ENCODE measurements at regions not wholly inside any gene's neighbourhood (a gene's known extent, or its start where the extent isn't known, plus 50 kb on each side); places are given as distances from the start of the nearest gene placed in this dataset.

DNA sequence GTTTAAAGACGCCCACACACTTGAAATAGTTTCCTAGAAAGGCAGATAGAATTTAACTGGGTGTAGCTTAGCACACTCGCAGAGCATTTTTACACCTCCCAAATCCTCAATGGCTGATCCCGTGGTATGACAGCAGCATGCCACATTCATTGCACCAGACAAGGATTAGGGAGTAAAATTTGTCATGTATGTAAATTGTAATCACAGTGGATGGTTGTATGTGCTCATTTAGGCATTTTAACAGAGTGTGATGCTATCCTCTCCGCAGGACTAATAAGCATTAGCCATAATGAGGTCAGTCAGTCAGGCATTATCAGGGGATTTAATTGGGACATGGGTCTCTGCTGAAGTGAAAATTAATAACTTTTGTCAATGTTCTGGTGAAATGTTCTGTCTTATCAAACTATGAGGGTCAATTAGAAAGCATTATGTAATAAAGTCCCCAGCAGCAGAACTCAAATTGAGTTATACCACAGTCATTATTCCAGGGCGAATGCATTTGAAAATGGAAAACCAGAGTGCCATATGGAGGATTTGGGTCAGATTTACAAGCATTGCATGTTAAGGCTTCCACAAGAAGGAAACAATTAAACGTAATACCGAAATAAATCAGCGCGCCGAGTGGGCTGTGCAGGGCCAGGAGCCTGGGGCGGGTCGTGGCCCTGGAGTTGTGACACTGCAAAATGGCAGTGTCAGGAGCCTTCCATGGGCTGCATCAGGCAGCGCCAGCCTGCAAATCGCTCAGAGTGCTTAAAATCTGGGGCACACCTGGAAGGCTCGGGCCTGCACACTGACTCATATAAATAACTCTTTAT, 602.2 kb downstream of the BNC2 start:
- Histone ChIP-seq H3K79me2 (ENCODE audit: low read length) (no peaks in the 10 kb centered on the region), H3K4me2 (ENCODE audit: low read length) (no peak overlapping the region), H4K20me1 (ENCODE audit: insufficient read depth, low read length) (no peaks in the 10 kb centered on the region), H3K9ac (ENCODE audit: low read length) (no peak overlapping the region), H3K4me1 (ENCODE audit: low read length) (peaks cover 3% of the 10 kb centered on the region; the same call in 1 of the 2 replicates), H3K27me3 (ENCODE audit: low read depth, low read length) (no peaks in the 10 kb centered on the region), H3K36me3 (replicated peaks; ENCODE audit: low read depth, low read length) (no peaks in the 10 kb centered on the region), H3K9me3 (ENCODE audit: insufficient read depth, low read length) (no peaks in the 10 kb centered on the region), H3K4me3 (ENCODE audit: low read length) (no peak overlapping the region), H2AFZ (ENCODE audit: low read depth, low read length) (no peak overlapping the region), H3K27ac (ENCODE audit: low read length) (no peak overlapping the region)
- no peak for TF ChIP-seq EZH2phosphoT487 (IDR thresholded peaks at IDR 0.05; ENCODE audit: low read depth)
- TF ChIP-seq, protein P1, sequence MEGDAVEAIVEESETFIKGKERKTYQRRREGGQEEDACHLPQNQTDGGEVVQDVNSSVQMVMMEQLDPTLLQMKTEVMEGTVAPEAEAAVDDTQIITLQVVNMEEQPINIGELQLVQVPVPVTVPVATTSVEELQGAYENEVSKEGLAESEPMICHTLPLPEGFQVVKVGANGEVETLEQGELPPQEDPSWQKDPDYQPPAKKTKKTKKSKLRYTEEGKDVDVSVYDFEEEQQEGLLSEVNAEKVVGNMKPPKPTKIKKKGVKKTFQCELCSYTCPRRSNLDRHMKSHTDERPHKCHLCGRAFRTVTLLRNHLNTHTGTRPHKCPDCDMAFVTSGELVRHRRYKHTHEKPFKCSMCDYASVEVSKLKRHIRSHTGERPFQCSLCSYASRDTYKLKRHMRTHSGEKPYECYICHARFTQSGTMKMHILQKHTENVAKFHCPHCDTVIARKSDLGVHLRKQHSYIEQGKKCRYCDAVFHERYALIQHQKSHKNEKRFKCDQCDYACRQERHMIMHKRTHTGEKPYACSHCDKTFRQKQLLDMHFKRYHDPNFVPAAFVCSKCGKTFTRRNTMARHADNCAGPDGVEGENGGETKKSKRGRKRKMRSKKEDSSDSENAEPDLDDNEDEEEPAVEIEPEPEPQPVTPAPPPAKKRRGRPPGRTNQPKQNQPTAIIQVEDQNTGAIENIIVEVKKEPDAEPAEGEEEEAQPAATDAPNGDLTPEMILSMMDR (IDR thresholded peaks at IDR 0.05; ENCODE audit: low read depth, low read length): no peak

DNA sequence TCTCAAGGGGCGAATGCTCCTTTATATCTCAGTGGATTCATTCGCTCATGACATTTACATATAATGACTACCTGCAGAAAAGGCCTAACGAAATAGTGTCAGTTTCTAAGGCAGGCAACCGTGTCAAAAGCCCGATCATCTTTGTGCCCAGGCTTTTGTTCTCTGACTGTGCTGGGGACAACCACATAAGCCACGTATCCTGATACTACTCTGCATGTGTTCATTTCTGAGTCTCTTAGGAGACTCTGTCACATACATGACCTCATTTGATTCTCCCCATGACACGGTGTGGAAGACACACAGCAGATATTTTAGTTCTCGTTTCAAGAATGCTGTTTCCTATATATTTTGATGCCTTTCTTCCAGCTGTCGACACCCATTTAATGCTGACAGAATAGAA, 598.5 kb downstream of the BNC2 start:
- Histone ChIP-seq H3K36me3 (replicated peaks; ENCODE audit: low read depth, low read length) (no peaks in the 10 kb centered on the region), H3K4me2 (ENCODE audit: low read length) (no peak overlapping the region), H2AFZ (ENCODE audit: low read depth, low read length) (no peak overlapping the region), H3K4me3 (ENCODE audit: low read length) (no peak overlapping the region), H3K4me1 (ENCODE audit: low read length) (no peaks in the 10 kb centered on the region), H3K79me2 (ENCODE audit: low read length) (no peaks in the 10 kb centered on the region), H4K20me1 (ENCODE audit: insufficient read depth, low read length) (no peaks in the 10 kb centered on the region), H3K9ac (ENCODE audit: low read length) (no peak overlapping the region), H3K27ac (ENCODE audit: low read length) (no peak overlapping the region), H3K9me3 (ENCODE audit: insufficient read depth, low read length) (no peaks in the 10 kb centered on the region), H3K27me3 (ENCODE audit: low read depth, low read length) (no peaks in the 10 kb centered on the region)
- TF ChIP-seq, protein P1 (IDR thresholded peaks at IDR 0.05; ENCODE audit: low read depth, low read length): no peak
- TF ChIP-seq EZH2phosphoT487 (IDR thresholded peaks at IDR 0.05; ENCODE audit: low read depth): no peak

DNA sequence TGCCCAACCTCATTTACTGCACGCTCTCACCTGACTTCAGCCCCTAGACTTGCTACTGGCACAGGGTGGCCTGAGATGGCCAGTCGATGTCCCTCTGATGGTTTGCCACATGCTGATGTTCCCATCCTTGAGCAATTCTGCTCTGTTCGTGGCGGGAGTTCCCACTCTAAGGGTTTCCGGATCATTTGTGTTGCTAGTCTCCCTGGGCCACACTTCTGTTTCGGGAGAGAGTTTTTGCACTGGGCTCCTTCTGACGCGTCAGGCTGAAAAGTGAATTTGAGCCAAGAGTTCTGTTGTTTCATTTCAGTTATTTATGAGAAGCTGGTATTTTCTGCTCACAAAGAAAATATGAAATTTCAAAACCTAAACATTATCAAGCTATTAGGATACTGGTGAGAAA, 597.7 kb downstream of the BNC2 start:
- TF ChIP-seq, protein P1 (IDR thresholded peaks at IDR 0.05; ENCODE audit: low read depth, low read length): no peak
- no peak for TF ChIP-seq EZH2phosphoT487 (IDR thresholded peaks at IDR 0.05; ENCODE audit: low read depth)
- Histone ChIP-seq H3K9ac (ENCODE audit: low read length) (no peak overlapping the region), H3K27me3 (ENCODE audit: low read depth, low read length) (no peaks in the 10 kb centered on the region), H4K20me1 (ENCODE audit: insufficient read depth, low read length) (no peaks in the 10 kb centered on the region), H3K4me2 (ENCODE audit: low read length) (no peak overlapping the region), H3K4me1 (ENCODE audit: low read length) (no peaks in the 10 kb centered on the region), H3K36me3 (replicated peaks; ENCODE audit: low read depth, low read length) (no peaks in the 10 kb centered on the region), H3K79me2 (ENCODE audit: low read length) (no peaks in the 10 kb centered on the region), H3K27ac (ENCODE audit: low read length) (no peak overlapping the region), H3K9me3 (ENCODE audit: insufficient read depth, low read length) (no peaks in the 10 kb centered on the region), H2AFZ (ENCODE audit: low read depth, low read length) (no peak overlapping the region), H3K4me3 (ENCODE audit: low read length) (no peak overlapping the region)

DNA sequence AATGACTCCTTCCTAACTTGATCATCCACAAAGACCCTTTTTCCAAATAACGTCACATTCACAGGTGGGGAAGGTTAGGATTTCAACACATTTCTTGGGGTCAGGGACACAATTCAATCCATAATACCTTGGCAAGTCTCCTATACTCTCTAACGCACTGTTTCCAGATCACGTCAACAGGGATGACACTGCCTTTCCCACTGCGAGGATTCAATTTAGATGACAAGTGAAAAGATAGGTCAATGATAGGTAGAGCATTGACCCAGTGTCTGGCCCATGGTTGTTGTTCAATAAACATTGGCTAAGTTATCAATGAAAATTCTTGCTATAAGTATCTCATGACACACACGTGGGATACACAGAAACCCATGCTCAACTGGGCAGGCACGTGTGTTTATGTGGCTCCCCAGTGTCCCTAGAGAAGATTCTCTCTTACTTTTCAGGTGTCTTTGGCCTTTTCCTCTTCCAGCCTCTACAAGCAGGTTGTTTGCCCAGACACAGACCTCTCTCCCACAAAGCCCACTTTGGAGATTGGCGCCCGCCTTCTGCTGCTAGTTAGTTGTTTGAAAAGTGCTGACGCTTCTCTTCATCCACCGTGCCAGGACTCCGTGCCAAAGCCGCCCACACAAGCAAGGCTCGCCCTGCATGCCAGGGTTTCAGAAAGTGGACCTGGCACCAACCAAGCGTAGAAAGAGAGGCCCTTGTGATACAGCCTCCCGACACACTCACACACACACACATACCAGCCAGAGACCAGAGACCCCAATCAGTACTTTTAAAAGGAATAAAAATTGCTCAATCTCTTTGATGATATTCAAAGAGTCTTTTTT, 594.5 kb downstream of the BNC2 start:
- Histone ChIP-seq H2AFZ (ENCODE audit: low read depth, low read length) (no peak overlapping the region), H3K79me2 (ENCODE audit: low read length) (no peaks in the 10 kb centered on the region), H3K9ac (ENCODE audit: low read length) (no peak overlapping the region), H3K9me3 (ENCODE audit: insufficient read depth, low read length) (no peaks in the 10 kb centered on the region), H3K36me3 (replicated peaks; ENCODE audit: low read depth, low read length) (no peaks in the 10 kb centered on the region), H3K27ac (ENCODE audit: low read length) (no peak overlapping the region), H3K27me3 (ENCODE audit: low read depth, low read length) (no peaks in the 10 kb centered on the region), H3K4me1 (ENCODE audit: low read length) (no peaks in the 10 kb centered on the region), H3K4me2 (ENCODE audit: low read length) (no peak overlapping the region), H3K4me3 (ENCODE audit: low read length) (no peak overlapping the region), H4K20me1 (ENCODE audit: insufficient read depth, low read length) (no peaks in the 10 kb centered on the region)
- no peak for TF ChIP-seq EZH2phosphoT487 (IDR thresholded peaks at IDR 0.05; ENCODE audit: low read depth)
- TF ChIP-seq, protein P1 (IDR thresholded peaks at IDR 0.05; ENCODE audit: low read depth, low read length): no peak

All from OCI-LY3 (cell line).